H1 (cell line): ENCODE measurements at regions not wholly inside any gene's neighbourhood (a gene's known extent, or its start where the extent isn't known, plus 50 kb on each side); places are given as distances from the start of the nearest gene placed in this dataset.

Source experiments
- CTCF ChIA-PET: fragments of 300-600 bp; sonication (Branson Sonifier 250); formaldehyde crosslinking; loops from one replicate; lab custom pipeline; 2021; ENCODE audit not compliant: partially characterized antibody; lab: Charles Lee
- POLR2A ChIA-PET: fragments of 300-600 bp; sonication (Branson Sonifier 250); formaldehyde crosslinking; loops from one replicate; lab custom pipeline; 2021; ENCODE audit warnings: inconsistent platforms; ENCODE audit not compliant: partially characterized antibody; lab: Charles Lee
- DNase-seq, 2 experiments: peaks; one replicate each; pipeline versions ENCODE4 v3.0.0 to v3.0.0-alpha.2; 2010 to 2022; ENCODE audit warnings: low spot score in 2 of 2, low read depth in 1 of 2, mixed read lengths in 1 of 2
- FAIRE-seq: peaks from 2 replicates; lab custom pipeline; 2011; peaks lifted over from hg19 to GRCh38; lab: Jason Lieb, UNC
- H2AFZ ChIP-seq: 2 replicates; pipeline ENCODE4 v1.8.1; 2012; ENCODE audit warnings: low read length, inconsistent platforms
- H2AK5ac ChIP-seq: 2 replicates; pipeline ENCODE4 v1.6.1; 2013; ENCODE audit warnings: low read depth, low read length
- H2BK120ac ChIP-seq: replicated peaks from 2 replicates; pipeline ENCODE3; 2013; ENCODE audit warnings: low read depth, low read length, inconsistent platforms
- H2BK12ac ChIP-seq: 2 replicates; pipeline ENCODE4 v1.6.1; 2013; ENCODE audit warnings: low read depth, low read length
- H2BK15ac ChIP-seq: 2 replicates; pipeline ENCODE4 v1.6.1; 2013; ENCODE audit warnings: low read length
- H2BK20ac ChIP-seq: 2 replicates; pipeline ENCODE4 v1.6.1; 2013; ENCODE audit warnings: low read length
- H2BK5ac ChIP-seq: 2 replicates; pipeline ENCODE4 v1.6.1; 2013; ENCODE audit warnings: low read depth, low read length
- H3K14ac ChIP-seq: 2 replicates; pipeline ENCODE4 v1.6.1; 2013; ENCODE audit warnings: inconsistent platforms; ENCODE audit not compliant: insufficient read length
- H3K18ac ChIP-seq: 2 replicates; pipeline ENCODE4 v1.6.1; 2013; ENCODE audit warnings: low read length; ENCODE audit errors: extremely low read depth
- H3K23ac ChIP-seq: 2 replicates; pipeline ENCODE4 v1.6.1; 2013; ENCODE audit warnings: inconsistent platforms; ENCODE audit not compliant: insufficient read length
- H3K23me2 ChIP-seq: 2 replicates; pipeline ENCODE4 v1.6.1; 2013; ENCODE audit warnings: low read depth, low read length
- H3K27ac ChIP-seq: 2 replicates; pipeline ENCODE4 v1.6.1; 2011; ENCODE audit warnings: low read depth, low read length, inconsistent platforms
- H3K27me3 ChIP-seq, 4 experiments: replicated peaks in 1 of 4; 1 replicate in 1 of 4; 2 replicates in 3 of 4; pipeline versions ENCODE4 v1.6.1 to v1.8.1; 2011 to 2013; ENCODE audit warnings: low read length in 3 of 4, mild to moderate bottlenecking in 3 of 4, inconsistent platforms in 2 of 4, mixed read lengths in 2 of 4, moderate library complexity in 1 of 4; ENCODE audit not compliant: control insufficient read depth in 3 of 4, insufficient read depth in 3 of 4; ENCODE audit errors: extremely low read depth in 1 of 4
- H3K36me3 ChIP-seq, 4 experiments: 2 replicates each; pipeline versions ENCODE4 v1.6.1 to v1.8.1; 2011 to 2013; ENCODE audit warnings: mild to moderate bottlenecking in 4 of 4, low read length in 3 of 4, moderate library complexity in 2 of 4, control low read depth in 1 of 4, inconsistent platforms in 1 of 4; ENCODE audit not compliant: insufficient read depth in 4 of 4, control insufficient read depth in 2 of 4
- H3K4ac ChIP-seq: replicated peaks from 2 replicates; pipeline ENCODE3; 2013; ENCODE audit warnings: low read length, low read depth, mixed read lengths, inconsistent platforms; ENCODE audit not compliant: insufficient read length
- H3K4me1 ChIP-seq, 4 experiments: replicated peaks in 1 of 4; 1 replicate in 1 of 4; 2 replicates in 3 of 4; pipeline versions ENCODE4 v1.6.1 to v1.8.1; 2011 to 2013; ENCODE audit warnings: low read length in 3 of 4, inconsistent platforms in 2 of 4, mixed read lengths in 1 of 4; ENCODE audit not compliant: insufficient read depth in 4 of 4, control insufficient read depth in 3 of 4
- H3K4me2 ChIP-seq, 2 experiments: 2 replicates each; pipeline versions ENCODE4 v1.6.1 to v1.8.1; 2011 to 2013; ENCODE audit warnings: low read depth in 2 of 2, low read length in 2 of 2, control low read depth in 1 of 2, inconsistent platforms in 1 of 2, mild to moderate bottlenecking in 1 of 2; ENCODE audit not compliant: insufficient read depth in 1 of 2
- H3K4me3 ChIP-seq, 4 experiments: fragments of 200-600, 300-600 bp in 1 of 4; sonication (generic), shearing (Covaris generic), sonication (Bioruptor Twin) in 1 of 4; 2 replicates each; pipeline versions ENCODE4 v1.5.1 to v1.8.1; 2011 to 2016; ENCODE audit warnings: low read length in 4 of 4, low read depth in 3 of 4, control low read depth in 2 of 4, inconsistent platforms in 2 of 4, mild to moderate bottlenecking in 2 of 4, mixed read lengths in 1 of 4, moderate library complexity in 1 of 4; ENCODE audit not compliant: insufficient read depth in 2 of 4; ENCODE audit errors: extremely low read depth in 1 of 4
- H3K56ac ChIP-seq: replicated peaks from 2 replicates; pipeline ENCODE3; 2013; ENCODE audit warnings: low read depth, mild to moderate bottlenecking, mixed read lengths, low read length, inconsistent platforms; ENCODE audit not compliant: insufficient read length
- H3K79me1 ChIP-seq: 2 replicates; pipeline ENCODE4 v1.6.1; 2013; ENCODE audit warnings: low read depth, low read length, control low read depth
- H3K79me2 ChIP-seq, 2 experiments: 2 replicates each; pipeline versions ENCODE4 v1.6.1 to v1.8.1; 2012 to 2013; ENCODE audit warnings: low read length in 2 of 2, mild to moderate bottlenecking in 2 of 2, inconsistent platforms in 1 of 2; ENCODE audit not compliant: insufficient read depth in 2 of 2, control insufficient read depth in 1 of 2
- H3K9ac ChIP-seq, 4 experiments: replicated peaks in 1 of 4; 1 replicate in 1 of 4; 2 replicates in 3 of 4; pipeline versions ENCODE4 v1.6.1 to v1.8.1; 2011 to 2013; ENCODE audit warnings: low read depth in 3 of 4, low read length in 3 of 4, control low read depth in 2 of 4, mild to moderate bottlenecking in 2 of 4, moderate library complexity in 2 of 4, inconsistent platforms in 1 of 4; ENCODE audit errors: extremely low read depth in 1 of 4
- H3K9me3 ChIP-seq, 2 experiments: 2 replicates each; pipeline versions ENCODE4 v1.6.1 to v1.8.1; 2012 to 2013; ENCODE audit warnings: mild to moderate bottlenecking in 2 of 2, moderate library complexity in 2 of 2, control low read depth in 1 of 2, inconsistent platforms in 1 of 2, low read depth in 1 of 2, low read length in 1 of 2, mixed read lengths in 1 of 2; ENCODE audit not compliant: insufficient read depth in 2 of 2
- H4K20me1 ChIP-seq, 2 experiments: replicated peaks in 1 of 2; 2 replicates each; pipeline versions ENCODE3 to v1.8.1; 2011 to 2013; ENCODE audit warnings: inconsistent platforms in 2 of 2, low read length in 2 of 2, mild to moderate bottlenecking in 1 of 2; ENCODE audit not compliant: insufficient read depth in 2 of 2, control insufficient read depth in 1 of 2
- H4K5ac ChIP-seq: 2 replicates; pipeline ENCODE4 v1.6.1; 2013; ENCODE audit warnings: low read length, low read depth, mixed read lengths, inconsistent platforms; ENCODE audit not compliant: insufficient read length
- H4K8ac ChIP-seq: 2 replicates; pipeline ENCODE4 v1.8.0; 2013; ENCODE audit warnings: mild to moderate bottlenecking, moderate library complexity, low read length, inconsistent platforms; ENCODE audit not compliant: insufficient read depth; ENCODE audit errors: extremely low read depth
- H4K91ac ChIP-seq: replicated peaks from 2 replicates; pipeline ENCODE3; 2013; ENCODE audit warnings: low read length, mixed read lengths, inconsistent platforms; ENCODE audit not compliant: insufficient read length
- CBX8 ChIP-seq: fragments of 300-800, 300-1000 bp; sonication (generic); IDR thresholded peaks from 2 replicates; pipeline ENCODE4 v1.7.1; 2016; ENCODE audit warnings: low read depth, low read length, borderline replicate concordance
- PHF8 ChIP-seq: fragments of 200-600 bp; sonication (generic); conservative IDR thresholded peaks from 2 replicates; pipeline ENCODE4 v1.7.1; 2012; ENCODE audit warnings: low read depth, mild to moderate bottlenecking, inconsistent platforms, low read length, moderate library complexity
- SP2 ChIP-seq: IDR thresholded peaks from 2 replicates; pipeline ENCODE4 v1.6.1; 2012; ENCODE audit warnings: mild to moderate bottlenecking, low read length, inconsistent platforms
- TEAD4 ChIP-seq: IDR thresholded peaks from 2 replicates; pipeline ENCODE4 v1.6.1; 2012; ENCODE audit warnings: low read depth, low read length, inconsistent platforms, mixed read lengths
- WGBS, 2 experiments: shearing (Covaris generic) in 1 of 2; methylation state at CpG; one replicate each; pipeline versions ENCODE4 v1.1.6 to v1.1.7; 2013 to 2015; ENCODE audit warnings: low lambda C conversion rate in 2 of 2, mixed read lengths in 2 of 2, inconsistent platforms in 1 of 2, low coverage in 1 of 2, missing lambda C conversion rate in 1 of 2; ENCODE audit not compliant: insufficient replicate concordance in 2 of 2, insufficient coverage in 1 of 2, insufficient read length in 1 of 2; ENCODE audit errors: extremely low coverage in 1 of 2, missing lambda C conversion rate in 1 of 2; 5-methylcytosine and 5-hydroxymethylcytosine counted together

DNA sequence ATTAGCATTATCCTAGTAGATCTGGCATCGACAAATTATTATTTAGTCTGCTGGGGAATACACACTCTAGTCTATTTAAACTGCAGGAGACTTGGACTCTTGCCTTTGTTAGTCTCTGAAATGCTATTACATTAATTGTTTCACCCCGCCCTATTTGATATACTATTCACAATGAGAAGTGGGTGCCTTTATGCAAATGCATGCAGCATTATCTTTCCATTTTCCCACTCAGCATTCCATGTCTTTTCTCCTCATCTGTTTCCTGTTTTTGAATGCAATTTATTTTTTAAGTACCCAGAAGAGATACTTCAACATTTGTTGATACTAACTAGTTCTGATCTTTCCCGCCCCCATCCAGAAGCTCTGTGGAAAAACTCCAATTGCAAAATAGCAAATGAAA is 395.3 kb upstream of the NXPH2 start:
- Histone ChIP-seq H2BK15ac (no peak overlapping the region), H3K9me3 (no peaks in the 10 kb centered on the region), H4K5ac (no peak overlapping the region), H3K23me2 (no peaks in the 10 kb centered on the region), H3K27me3 (no peaks in the 10 kb centered on the region), H2AK5ac (no peak overlapping the region), H3K14ac (no peak overlapping the region), H3K4me1 (no peaks in the 10 kb centered on the region), H3K79me2 (no peaks in the 10 kb centered on the region), H3K4me3 (no peak overlapping the region), H3K4me2 (no peak overlapping the region), H3K36me3 (no peaks in the 10 kb centered on the region), H3K79me1 (no peaks in the 10 kb centered on the region), H2BK120ac (no peak overlapping the region), H2BK12ac (no peak overlapping the region), H3K27ac (no peak overlapping the region), H4K20me1 (no peaks in the 10 kb centered on the region), H3K9ac (no peak overlapping the region), H2BK5ac (no peak overlapping the region), H2AFZ (no peak overlapping the region), H2BK20ac (no peak overlapping the region), H3K4ac (no peak overlapping the region), H3K23ac (no peak overlapping the region), H3K56ac (no peak overlapping the region), H3K18ac (no peak overlapping the region), H4K8ac (no peak overlapping the region), H4K91ac (no peak overlapping the region)
- CTCF ChIA-PET: no interaction called here
- 86% methylated on average over 3 of the region's 3 CpGs; no CpG with 5 or more reads in 1 of the 2 experiments for WGBS, 2 experiments
- DNase-seq (no peak), FAIRE-seq (no peak)
- TF ChIP-seq PHF8: no peak
- no peak for TF ChIP-seq CBX8
- TF ChIP-seq TEAD4: no peak
- TF ChIP-seq SP2: no peak
- POLR2A ChIA-PET: no interaction called here
